HG03135 (cell line): ENCODE measurements at regions not wholly inside any gene's neighbourhood (a gene's known extent, or its start where the extent isn't known, plus 50 kb on each side); places are given as distances from the start of the nearest gene placed in this dataset.

Experiments
- ATAC-seq: cut with Tn5 transposase; IDR thresholded peaks from one replicate; pipeline ENCODE4 v1.9.1; 2021; ENCODE audit warnings: mild to moderate bottlenecking, moderate library complexity; ENCODE audit not compliant: unreplicated experiment

- ATAC-seq = no peak
These were observed 761.4 kb upstream of the KLHL29 start for GRCh38 chr2:22623620-22624019.

GRCh38 chr2:22626621-22627020 is 758.4 kb upstream of the KLHL29 start:
- ATAC-seq = no peak

- no peak for ATAC-seq
These were observed 756.8 kb upstream of the KLHL29 start for GRCh38 chr2:22628221-22628620.

DNA sequence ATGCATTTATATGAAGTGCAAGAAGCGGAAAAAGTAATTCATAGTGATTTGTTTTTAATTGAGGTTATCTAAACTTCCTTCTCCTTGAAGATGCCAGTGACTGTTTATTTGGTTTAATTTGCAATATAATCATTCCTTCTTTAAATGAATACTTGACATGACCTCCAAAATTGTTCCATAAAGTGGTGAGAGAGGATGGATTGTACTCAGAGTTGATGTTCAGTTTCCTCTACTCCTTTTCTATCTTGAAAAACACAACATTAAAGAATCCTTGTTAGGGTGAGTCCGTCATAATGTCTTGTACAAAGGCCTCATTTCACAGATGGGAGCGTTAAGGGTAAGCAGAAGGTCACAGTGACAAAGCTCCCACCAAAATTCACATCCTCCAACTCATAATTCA is 756.1 kb upstream of the KLHL29 start:
- ATAC-seq = no peak

DNA sequence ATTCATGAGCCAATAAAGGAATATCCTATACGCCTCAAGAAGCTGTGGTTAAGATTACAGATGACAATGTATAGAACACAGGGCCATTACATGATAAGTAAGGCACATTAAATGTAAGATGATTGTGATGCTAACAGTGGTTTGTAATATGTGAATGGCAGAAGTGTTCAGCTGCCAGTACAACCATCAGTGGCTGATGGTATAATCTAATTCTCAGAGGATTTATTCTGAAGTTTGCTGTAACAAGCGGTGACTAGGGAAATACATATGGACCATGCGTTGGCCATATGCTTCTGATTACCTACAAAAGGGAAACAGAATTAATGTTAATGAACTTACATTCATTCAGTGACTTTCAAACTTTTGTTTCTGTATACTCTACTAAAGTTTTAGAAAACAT is 750.8 kb upstream of the KLHL29 start:
- no peak for ATAC-seq

- no peak for ATAC-seq
These were observed 728.6 kb upstream of the KLHL29 start for GRCh38 chr2:22656426-22656825.

DNA sequence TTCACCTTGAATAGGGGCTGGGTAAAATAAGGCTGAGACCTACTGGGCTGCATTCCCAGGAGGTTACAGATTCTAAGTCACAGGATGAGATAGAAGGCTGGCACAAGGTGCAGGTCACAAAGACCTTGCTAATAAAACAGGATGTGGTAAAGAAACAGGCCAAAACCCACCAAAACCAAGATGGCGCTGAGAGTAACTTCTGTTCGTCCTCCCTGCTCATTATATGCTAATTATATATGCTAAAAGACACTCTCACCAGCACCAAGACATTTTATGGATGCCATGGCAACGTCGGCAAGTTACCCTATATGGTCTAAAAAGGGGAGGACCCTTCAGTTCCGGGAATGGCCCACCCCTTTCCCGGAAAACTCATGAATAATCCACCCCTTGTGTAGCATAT is 711.5 kb upstream of the KLHL29 start:
- ATAC-seq = no peak

DNA sequence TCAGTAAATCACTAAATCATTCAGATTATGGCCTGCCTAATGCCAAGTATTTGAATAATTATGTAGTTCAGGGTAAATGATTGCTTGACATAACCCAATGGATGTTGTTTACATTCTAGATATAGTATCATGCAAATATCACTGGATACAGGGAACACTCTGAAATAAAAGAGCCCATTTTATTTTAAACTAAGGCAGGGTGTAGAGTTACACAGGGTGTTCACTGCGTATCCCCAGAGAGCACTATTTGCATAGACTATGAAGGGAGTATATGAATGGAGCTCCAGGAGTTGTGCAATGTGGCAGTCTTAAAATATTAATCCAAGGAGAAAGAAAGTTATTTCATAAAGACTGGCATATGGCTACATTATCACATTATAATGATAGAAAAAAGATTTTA is 701.1 kb upstream of the KLHL29 start:
- no peak for ATAC-seq

- ATAC-seq = no peak
These were observed 694.9 kb upstream of the KLHL29 start for GRCh38 chr2:22690096-22690495.

- no peak for ATAC-seq
These were observed 693.3 kb upstream of the KLHL29 start for GRCh38 chr2:22691666-22692065.

- no peak for ATAC-seq
These were observed 692.2 kb upstream of the KLHL29 start for GRCh38 chr2:22692746-22693145.

- ATAC-seq = no peak
These were observed 690.7 kb upstream of the KLHL29 start for GRCh38 chr2:22694300-22694699.

DNA sequence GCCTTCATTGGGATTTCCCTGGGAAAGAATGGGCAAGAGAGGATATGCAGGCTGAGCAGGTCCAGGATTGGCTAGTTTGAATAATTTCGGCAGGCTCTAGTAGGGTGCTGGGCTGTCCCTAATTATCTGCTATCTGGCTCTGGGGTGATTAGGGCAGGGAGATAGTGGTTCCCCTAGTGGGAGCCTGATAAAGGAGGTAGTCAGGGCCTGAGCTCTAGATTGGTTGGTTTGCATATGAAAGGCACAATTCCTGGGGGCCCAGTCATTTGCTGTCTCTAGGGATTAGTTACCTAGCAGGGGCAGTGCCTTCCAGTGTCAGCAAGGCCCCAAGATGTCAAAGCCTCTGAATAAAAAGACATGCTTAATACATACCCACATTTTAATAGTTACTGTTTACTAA is 690.1 kb upstream of the KLHL29 start:
- no peak for ATAC-seq

DNA sequence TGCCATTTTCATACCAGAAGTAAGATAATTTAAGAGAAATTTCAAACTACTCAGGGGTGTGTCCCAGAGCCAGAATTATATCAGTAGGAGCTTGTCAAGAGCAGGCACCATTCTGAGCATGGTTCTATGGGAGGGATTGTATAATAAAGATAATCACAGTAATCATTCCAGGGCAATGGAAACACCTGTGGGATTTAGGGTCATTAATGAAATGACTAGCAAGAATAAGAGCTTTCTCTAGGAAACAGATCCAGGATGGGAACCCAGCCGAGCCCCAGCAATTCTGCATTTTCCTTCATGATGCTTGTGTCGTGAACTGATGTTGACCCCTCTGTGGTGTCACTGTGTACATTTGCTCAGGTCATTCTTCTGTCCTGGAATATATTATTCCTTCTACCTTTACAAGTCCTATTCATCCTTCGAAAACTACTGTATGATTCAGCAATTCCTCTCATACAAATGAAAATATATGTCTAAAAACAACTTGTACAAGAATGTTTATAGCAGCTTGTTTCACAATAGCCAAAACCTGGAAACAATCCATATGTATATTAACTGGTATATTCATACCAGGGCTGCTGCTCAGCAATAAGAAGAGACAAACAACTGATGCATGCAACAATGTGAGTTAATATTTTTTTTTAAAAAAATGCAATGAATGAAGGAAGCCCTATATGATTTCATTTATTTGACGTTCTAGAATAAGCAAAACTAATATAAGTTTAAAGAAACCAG is 687.8 kb upstream of the KLHL29 start:
- no peak for ATAC-seq

GRCh38 chr2:22701561-22702160 is 683.3 kb upstream of the KLHL29 start:
- ATAC-seq = no peak

DNA sequence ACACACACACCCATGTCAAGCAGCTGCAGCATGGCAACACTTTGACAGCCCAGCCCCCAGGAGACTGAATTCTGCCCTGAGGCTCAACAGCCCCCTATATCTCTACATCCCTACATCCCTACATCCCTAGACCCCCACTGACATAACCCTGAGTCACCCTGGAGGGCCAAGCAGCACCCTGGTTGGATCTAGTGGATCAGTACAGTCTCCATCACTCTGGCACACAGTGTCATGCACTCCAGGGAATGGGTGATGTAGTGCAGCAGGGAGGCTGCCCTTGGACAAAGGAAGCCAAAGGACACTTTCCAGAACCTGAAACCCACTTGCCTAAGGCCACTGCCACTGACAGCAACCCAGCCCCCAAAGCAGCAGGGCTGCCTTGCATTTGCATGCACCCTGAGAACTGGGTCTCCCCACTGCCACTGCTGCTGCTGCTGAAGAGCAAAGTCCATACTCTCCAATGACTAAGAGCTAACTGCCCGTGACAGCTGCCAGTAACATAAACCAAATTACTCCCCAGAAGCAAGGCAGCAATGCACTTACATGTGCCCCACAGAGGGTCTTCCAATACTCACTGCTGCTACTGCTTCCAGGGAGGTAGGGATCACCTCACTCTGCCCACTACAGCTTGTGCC is 681.6 kb upstream of the KLHL29 start:
- ATAC-seq = no peak

DNA sequence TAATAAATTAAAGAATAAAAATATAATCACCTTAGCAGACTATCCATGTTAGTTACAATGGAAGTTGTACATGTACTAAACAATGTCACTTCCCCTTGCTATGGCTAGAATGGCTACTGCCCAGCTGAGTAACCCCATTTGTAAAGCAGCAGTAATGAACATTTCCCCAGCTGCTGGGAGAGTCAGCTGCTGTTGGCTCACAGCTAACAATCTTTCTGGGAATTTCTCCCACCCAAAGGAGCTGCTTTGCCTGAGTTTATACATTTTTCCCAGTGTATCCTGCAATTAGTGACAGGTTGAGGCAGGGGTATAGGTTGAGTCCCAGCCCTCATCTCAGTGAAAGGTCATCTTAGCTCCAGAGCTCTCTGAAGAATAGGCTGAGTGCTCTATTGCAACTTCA is 665.6 kb upstream of the KLHL29 start:
- no peak for ATAC-seq

- ATAC-seq = no peak
These were observed 655.5 kb upstream of the KLHL29 start for GRCh38 chr2:22729466-22729865.

DNA sequence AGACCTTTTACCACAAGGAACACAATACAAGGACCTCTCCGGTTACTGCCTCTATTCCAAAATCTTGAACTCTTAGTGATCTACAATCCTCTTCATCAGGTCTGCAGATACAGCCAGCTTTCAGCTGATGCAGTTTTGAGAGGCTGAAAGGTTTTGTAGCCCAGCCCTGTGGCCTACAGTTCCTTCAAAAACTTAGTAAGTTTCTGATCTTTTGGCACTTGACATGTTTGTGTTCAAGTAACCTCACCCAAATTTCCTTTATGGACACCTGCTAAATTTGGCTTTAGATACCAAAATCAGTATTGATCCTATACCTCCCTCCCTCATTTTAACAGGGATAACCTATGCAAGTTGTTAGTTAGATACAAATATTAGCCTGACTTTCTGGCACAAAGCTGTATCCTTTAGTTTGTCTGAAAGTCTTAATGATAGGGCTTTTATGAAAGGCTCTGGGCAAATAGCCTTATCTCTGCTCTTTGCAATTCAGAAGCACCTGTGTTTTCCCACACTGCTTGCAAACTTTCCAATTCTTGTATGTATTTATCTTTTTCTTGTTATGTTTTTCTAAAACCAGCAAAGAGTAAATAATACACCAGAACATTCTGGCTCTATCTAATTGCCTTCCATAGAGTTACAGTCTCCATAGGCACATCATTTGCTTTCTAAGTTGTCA is 650.5 kb upstream of the KLHL29 start:
- ATAC-seq = no peak

GRCh38 chr2:22737144-22737543 is 647.8 kb upstream of the KLHL29 start:
- no peak for ATAC-seq

DNA sequence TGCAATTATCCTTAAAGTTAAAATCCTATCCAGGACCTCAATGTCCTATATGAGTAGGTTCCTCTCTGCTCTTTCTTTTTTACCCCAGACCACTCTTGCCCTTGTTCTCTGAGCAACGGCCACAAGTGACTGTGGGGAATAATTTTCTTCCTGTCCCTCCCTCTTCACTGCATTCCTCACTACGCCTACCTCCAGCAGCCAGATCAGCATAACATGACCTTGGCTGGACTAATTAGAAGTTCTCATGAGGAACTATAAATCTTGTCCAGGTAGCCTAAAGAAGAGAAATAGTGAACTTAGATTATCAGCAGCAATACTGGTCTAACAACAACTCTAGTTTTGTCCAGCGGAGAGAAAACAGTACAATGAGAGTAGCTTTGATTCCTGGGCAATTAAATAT is 643.8 kb upstream of the KLHL29 start:
- ATAC-seq = no peak

DNA sequence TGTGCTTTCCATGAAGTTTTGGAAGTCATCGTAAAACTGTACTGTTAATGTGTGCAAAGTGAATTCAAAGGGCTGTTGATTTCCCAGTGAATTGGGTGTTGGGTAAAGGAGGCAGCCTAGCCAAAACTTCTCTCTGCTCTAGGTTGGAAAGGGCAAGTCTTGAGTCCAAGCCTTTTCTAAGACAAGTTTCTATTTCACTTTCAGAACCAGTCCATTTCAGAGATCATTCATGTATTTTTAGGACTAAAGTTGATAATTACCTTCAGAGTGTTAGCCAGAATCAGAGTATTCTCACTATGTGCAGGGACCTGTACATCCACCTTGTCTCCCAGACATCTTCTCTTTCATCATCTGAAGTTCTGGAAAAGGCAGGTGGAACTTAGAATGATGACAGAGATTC is 636.1 kb upstream of the KLHL29 start:
- peak; percentile 84 for ATAC-seq
